Central memory CD4-positive, alpha-beta T cell (primary cell): ENCODE measurements at regions not wholly inside any gene's neighbourhood (a gene's known extent, or its start where the extent isn't known, plus 50 kb on each side); places are given as distances from the start of the nearest gene placed in this dataset.
"Not testable (repeated sequence)": the region's sequence is repeated elsewhere in the genome, so short reads cannot be mapped to it uniquely, and the experiment has no call there.

Source experiments
- DNase-seq: peaks from one replicate; pipeline ENCODE4 v3.0.0; 2022

- DNase-seq = no peak
These were observed 69.7 kb upstream of the SIRPA start for GRCh38 chr20:1825507-1825906.

GRCh38 chr20:1824834-1825233 lies 70.4 kb upstream of the SIRPA start:
- no peak for DNase-seq

- no peak for DNase-seq
These were observed 71.0 kb upstream of the SIRPA start for GRCh38 chr20:1824181-1824580.

GRCh38 chr20:1823450-1823844 lies 71.8 kb upstream of the SIRPA start:
- DNase-seq = no peak

GRCh38 chr20:1822564-1823449 lies 72.4 kb upstream of the SIRPA start:
- no peak for DNase-seq

GRCh38 chr20:1820138-1821079 lies 74.8 kb upstream of the SIRPA start:
- DNase-seq = no peak

- DNase-seq = no peak
These were observed 75.7 kb upstream of the SIRPA start for GRCh38 chr20:1819311-1820137.

GRCh38 chr20:1818895-1819294 lies 76.3 kb upstream of the SIRPA start:
- DNase-seq = no peak

- no peak for DNase-seq
These were observed 76.9 kb upstream of the SIRPA start for GRCh38 chr20:1818247-1818840.

GRCh38 chr20:1817577-1818211 lies 77.5 kb upstream of the SIRPA start:
- DNase-seq = no peak

GRCh38 chr20:1816384-1817381 lies 78.5 kb upstream of the SIRPA start:
- DNase-seq = no peak

- DNase-seq = no peak
These were observed 79.6 kb upstream of the SIRPA start for GRCh38 chr20:1815502-1816085.

- DNase-seq = not testable (repeated sequence)
These were observed 80.3 kb upstream of the SIRPA start for GRCh38 chr20:1814861-1815260.

- no peak for DNase-seq
These were observed 81.3 kb upstream of the SIRPA start for GRCh38 chr20:1813674-1814635.

GRCh38 chr20:1813101-1813529 lies 82.1 kb upstream of the SIRPA start:
- DNase-seq = no peak

- no peak for DNase-seq
These were observed 83.3 kb upstream of the SIRPA start for GRCh38 chr20:1811621-1812498.

- DNase-seq = no peak
These were observed 84.1 kb upstream of the SIRPA start for GRCh38 chr20:1810926-1811620.
